ENCODE measurements at regions not wholly inside any gene's neighbourhood (a gene's known extent, or its start where the extent isn't known, plus 50 kb on each side); places are given as distances from the start of the nearest gene placed in this dataset.

DNA sequence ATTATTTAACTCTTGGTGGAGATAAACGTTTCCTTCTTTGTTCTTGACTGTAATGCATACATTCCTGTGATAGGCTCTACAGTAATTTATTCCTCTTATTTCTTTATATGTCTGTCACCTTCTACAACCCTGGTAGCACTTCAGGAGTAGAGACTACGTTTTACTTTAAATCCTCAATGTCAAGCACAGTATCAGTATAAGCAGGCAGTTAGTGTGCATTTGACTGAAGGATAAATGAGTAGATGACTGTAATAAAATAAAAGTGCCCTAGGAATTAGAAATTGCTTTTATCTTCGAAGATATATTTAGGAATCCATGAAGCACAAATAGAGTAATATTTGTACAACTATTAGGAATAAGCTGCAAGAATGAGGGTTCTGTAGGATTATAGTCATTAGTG is 599.6 kb upstream of the PRMT6 start:
- ATAC-seq (no peak), DNase-seq (no peak)
- intact Hi-C loops (cut with DNase I), result no loop called here

GRCh38 chr1:106457368-106457767 is 599.1 kb upstream of the PRMT6 start:
- DNase-seq (no peak), ATAC-seq (no peak)
- intact Hi-C loops (cut with DNase I), result no loop called here

DNA sequence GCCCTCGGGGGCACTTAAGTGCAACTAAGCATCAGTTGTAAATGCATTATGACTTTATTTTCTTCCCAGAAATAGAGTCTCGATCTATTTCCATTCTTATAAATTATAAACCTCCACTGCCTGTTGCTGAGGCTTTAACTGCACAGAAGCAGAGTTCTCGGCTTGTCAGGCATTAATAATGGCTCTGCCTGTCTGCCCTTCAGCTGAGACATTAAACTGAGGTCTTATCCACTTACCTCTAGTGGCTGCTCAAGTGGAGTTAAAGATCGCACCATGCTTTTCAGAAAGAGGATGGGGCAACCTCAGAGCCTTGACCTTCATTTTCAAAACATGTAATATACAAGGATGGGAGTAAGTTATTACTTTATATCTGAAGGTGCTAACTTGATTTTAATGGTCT is 597.6 kb upstream of the PRMT6 start:
- ATAC-seq (no peak), DNase-seq (no peak)
- intact Hi-C loops (cut with DNase I), result no loop called here

GRCh38 chr1:106459418-106459817 is 597.1 kb upstream of the PRMT6 start:
- DNase-seq (no peak), ATAC-seq (no peak)
- intact Hi-C loops (cut with DNase I), result no loop called here

DNA sequence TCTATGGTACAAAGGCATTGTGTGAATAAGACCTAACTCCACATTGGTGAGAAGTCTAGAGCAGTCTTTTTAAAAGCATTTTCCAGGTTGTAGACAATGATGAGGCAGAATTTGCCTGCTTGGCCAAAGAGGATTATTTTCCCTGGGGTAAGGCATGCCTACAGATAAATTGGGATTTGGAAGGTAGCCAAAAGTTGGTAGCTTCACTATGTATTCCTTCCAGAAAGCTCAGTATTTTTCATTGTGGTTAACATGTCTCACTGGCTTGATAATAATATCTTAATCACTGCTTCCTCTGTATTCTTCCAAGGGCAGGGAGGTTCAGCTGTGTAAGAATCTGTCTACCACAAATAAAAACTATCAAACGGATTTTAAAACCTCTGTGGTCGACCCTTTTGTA is 590.8 kb upstream of the PRMT6 start:
- DNase-seq (no peak), ATAC-seq (no peak)
- intact Hi-C loops (cut with DNase I), result no loop called here

GRCh38 chr1:106480629-106481028 is 575.8 kb upstream of the PRMT6 start:
- intact Hi-C loops (cut with DNase I), result no loop called here
- DNase-seq (no peak), ATAC-seq (no peak)

- intact Hi-C loops (cut with DNase I), result no loop called here
- ATAC-seq (no peak), DNase-seq (no peak)
These were observed 563.6 kb upstream of the PRMT6 start for GRCh38 chr1:106492880-106493279.

- ATAC-seq (no peak), DNase-seq (no peak)
- intact Hi-C loops (cut with DNase I), result no loop called here
These were observed 561.8 kb upstream of the PRMT6 start for GRCh38 chr1:106494646-106495045.

DNA sequence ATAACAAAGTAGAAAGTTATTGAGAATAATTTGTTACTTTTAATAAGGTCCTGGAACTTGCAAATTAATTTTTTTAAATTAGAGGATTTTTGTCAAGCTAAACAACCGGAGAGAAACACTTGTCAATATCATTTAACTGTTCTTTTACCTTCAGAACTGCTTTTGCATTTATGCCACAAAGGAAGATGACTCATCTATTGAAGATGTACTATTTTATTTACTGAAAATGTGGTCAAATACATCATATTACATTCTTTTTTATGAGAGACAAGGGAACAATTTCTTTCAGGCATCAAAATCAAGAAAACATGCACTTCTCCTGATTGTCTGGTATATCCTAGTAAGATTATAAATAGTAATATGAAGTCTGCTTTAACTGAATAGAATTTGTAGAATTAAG is 558.2 kb upstream of the PRMT6 start:
- DNase-seq, result no peak
- intact Hi-C loops (cut with DNase I), result no loop called here
- ATAC-seq, result no peak

GRCh38 chr1:106502659-106503058 is 553.8 kb upstream of the PRMT6 start:
- no peak for ATAC-seq
- intact Hi-C loops (cut with DNase I), result no loop called here

DNA sequence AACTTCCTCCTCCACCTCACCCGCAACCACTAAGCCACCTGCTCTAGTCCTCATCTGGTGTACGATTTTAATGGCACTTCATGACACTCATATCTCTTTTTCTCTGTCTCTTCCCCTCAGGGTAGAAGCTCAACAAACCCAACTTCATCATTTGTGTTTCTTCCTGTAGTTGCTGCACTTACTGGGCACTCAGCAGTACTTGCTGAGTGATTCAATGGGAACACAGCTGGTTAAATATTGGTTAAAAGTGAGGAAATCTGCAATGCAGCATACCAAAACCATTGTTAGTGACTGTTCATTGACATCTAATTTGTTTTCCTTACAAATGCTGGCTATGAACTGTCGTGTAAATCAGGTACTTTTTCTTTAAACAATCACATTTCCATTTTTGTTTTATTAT is 541.1 kb upstream of the PRMT6 start:
- intact Hi-C loops (cut with DNase I), result no loop called here
- DNase-seq (no peak), ATAC-seq (no peak)

More at GRCh38 chr1:106502659-106503058, 553.8 kb upstream of the PRMT6 start:
- no peak for DNase-seq

GRCh38 chr1:106517224-106517623 is 539.2 kb upstream of the PRMT6 start:
- intact Hi-C loops (cut with DNase I), result no loop called here
- DNase-seq, result no peak
- no peak for ATAC-seq

- ATAC-seq, result no peak
These were observed 533.0 kb upstream of the PRMT6 start for GRCh38 chr1:106523497-106523896.

GRCh38 chr1:106524631-106525030 is 531.8 kb upstream of the PRMT6 start:
- ATAC-seq, result no peak
- intact Hi-C loops (cut with DNase I), result no loop called here
- no peak for DNase-seq

More at GRCh38 chr1:106523497-106523896, 533.0 kb upstream of the PRMT6 start:
- intact Hi-C loops (cut with DNase I), result no loop called here
- DNase-seq, result no peak

GRCh38 chr1:106526650-106527049 is 529.8 kb upstream of the PRMT6 start:
- intact Hi-C loops (cut with DNase I), result no loop called here
- ATAC-seq (peak in 1 of 2 donors; percentile 89), DNase-seq (no peak)

- ATAC-seq, result no peak
- intact Hi-C loops (cut with DNase I), result no loop called here
- DNase-seq, result no peak
These were observed 521.9 kb upstream of the PRMT6 start for GRCh38 chr1:106534612-106535011.

GRCh38 chr1:106536741-106537140 is 519.7 kb upstream of the PRMT6 start:
- intact Hi-C loops (cut with DNase I), result no loop called here
- no peak for ATAC-seq

DNA sequence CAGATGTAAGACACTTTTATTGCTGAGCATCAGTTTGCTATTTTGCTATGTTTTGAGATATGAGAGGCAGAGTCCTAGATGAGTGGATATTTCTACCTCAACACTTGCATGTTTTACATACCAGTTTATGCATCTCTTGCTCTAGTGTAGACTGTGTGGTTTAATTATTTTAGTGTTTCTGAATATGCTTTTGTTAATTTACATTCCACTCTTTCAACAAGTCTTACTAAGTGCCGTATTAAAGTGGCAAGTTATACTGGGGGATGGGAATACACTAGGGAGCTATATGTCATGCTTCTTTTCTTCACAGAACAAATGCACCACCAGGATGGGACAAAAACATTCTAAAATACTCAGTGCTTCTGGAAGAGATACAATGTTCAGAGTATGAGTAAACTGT is 507.7 kb upstream of the PRMT6 start:
- intact Hi-C loops (cut with DNase I), result no loop called here
- no peak for ATAC-seq
- no peak for DNase-seq

More at GRCh38 chr1:106536741-106537140, 519.7 kb upstream of the PRMT6 start:
- no peak for DNase-seq

GRCh38 chr1:106554294-106554693 is 502.2 kb upstream of the PRMT6 start:
- ATAC-seq (no peak), DNase-seq (no peak)
- intact Hi-C loops (cut with DNase I), result no loop called here

- intact Hi-C loops (cut with DNase I), result no loop called here
- DNase-seq, result no peak
- no peak for ATAC-seq
These were observed 500.9 kb upstream of the PRMT6 start for GRCh38 chr1:106555571-106555970.

- intact Hi-C loops (cut with DNase I), result no loop called here
These were observed 492.3 kb upstream of the PRMT6 start for GRCh38 chr1:106564192-106564591.

More at GRCh38 chr1:106564192-106564591, 492.3 kb upstream of the PRMT6 start:
- DNase-seq (no peak), ATAC-seq (no peak)

All from left cardiac atrium (tissue), 4 donors.